ENCODE measurements at regions not wholly inside any gene's neighbourhood (a gene's known extent, or its start where the extent isn't known, plus 50 kb on each side); places are given as distances from the start of the nearest gene placed in this dataset.

- no peak for DNase-seq (ENCODE audit: low spot score)
Observed at GRCh38 chr6:14694308-14694707, 551.6 kb upstream of the JARID2 start.

- no peak for DNase-seq (ENCODE audit: low spot score)
Observed at GRCh38 chr6:14695579-14695978, 550.3 kb upstream of the JARID2 start.

GRCh38 chr6:14696367-14696766 is 549.5 kb upstream of the JARID2 start:
- no peak for DNase-seq (ENCODE audit: low spot score)

GRCh38 chr6:14697427-14697826 is 548.4 kb upstream of the JARID2 start:
- DNase-seq (ENCODE audit: low spot score) = no peak

- DNase-seq (ENCODE audit: low spot score) = no peak
Observed at GRCh38 chr6:14699803-14700601, 545.9 kb upstream of the JARID2 start.

GRCh38 chr6:14701946-14702345 is 543.9 kb upstream of the JARID2 start:
- DNase-seq (ENCODE audit: low spot score) = no peak

GRCh38 chr6:14702678-14703077 is 543.2 kb upstream of the JARID2 start:
- DNase-seq (ENCODE audit: low spot score) = no peak

- no peak for DNase-seq (ENCODE audit: low spot score)
Observed at GRCh38 chr6:14703586-14703985, 542.3 kb upstream of the JARID2 start.

GRCh38 chr6:14704383-14705271 is 541.2 kb upstream of the JARID2 start:
- no peak for DNase-seq (ENCODE audit: low spot score)

- DNase-seq (ENCODE audit: low spot score) = no peak
Observed at GRCh38 chr6:14705841-14706377, 540.0 kb upstream of the JARID2 start.

- DNase-seq (ENCODE audit: low spot score) = peak; percentile 83
Observed at GRCh38 chr6:14706378-14706929, 539.4 kb upstream of the JARID2 start.

GRCh38 chr6:14707276-14707675 is 538.6 kb upstream of the JARID2 start:
- DNase-seq (ENCODE audit: low spot score) = no peak

GRCh38 chr6:14707971-14708465 is 537.9 kb upstream of the JARID2 start:
- DNase-seq (ENCODE audit: low spot score) = no peak

GRCh38 chr6:14709066-14709670 is 536.7 kb upstream of the JARID2 start:
- DNase-seq (ENCODE audit: low spot score) = no peak

- DNase-seq (ENCODE audit: low spot score) = no peak
Observed at GRCh38 chr6:14709900-14710299, 536.0 kb upstream of the JARID2 start.

- DNase-seq (ENCODE audit: low spot score) = no peak
Observed at GRCh38 chr6:14710421-14710820, 535.4 kb upstream of the JARID2 start.

GRCh38 chr6:14711056-14711703 is 534.7 kb upstream of the JARID2 start:
- peak; percentile 62 for DNase-seq (ENCODE audit: low spot score)

GRCh38 chr6:14711704-14712379 is 534.0 kb upstream of the JARID2 start:
- DNase-seq (ENCODE audit: low spot score) = no peak

- DNase-seq (ENCODE audit: low spot score) = peak; percentile 69
Observed at GRCh38 chr6:14713008-14713960, 532.6 kb upstream of the JARID2 start.

Data from AG08396 (cell line).